GM12878 (cell line): ENCODE measurements at regions not wholly inside any gene's neighbourhood (a gene's known extent, or its start where the extent isn't known, plus 50 kb on each side); places are given as distances from the start of the nearest gene placed in this dataset.

Experiments
- ATAC-seq: fragments of 200-7000 bp; cut with Tn5 transposase; 3 replicates; pipeline ENCODE4 v1.9.1; 2020; ENCODE audit warnings: mild to moderate bottlenecking, moderate library complexity
- BruUV-seq: library from RNA; stranded (reverse); fragments of 400-500 nt; replicated peaks from 2 replicates; lab custom pipeline; 2021; lab: Mats Ljungman, UMichigan
- CTCF ChIA-PET: fragments of 300-600 bp; sonication (Branson Sonifier 250); formaldehyde crosslinking; extraction: SDS; loops from one replicate; lab custom pipeline; 2021; ENCODE audit warnings: inconsistent platforms; lab: Yijun Ruan, JAX
- POLR2A ChIA-PET: fragments of 350-600 bp; formaldehyde crosslinking; extraction: SDS; loops from one replicate; lab custom pipeline; 2021; ENCODE audit warnings: inconsistent platforms; lab: Charles Lee
- RAD21 ChIA-PET: fragments of 300-600 bp; sonication (Branson Sonifier 250); formaldehyde crosslinking; loops from one replicate; lab custom pipeline; 2023; ENCODE audit warnings: antibody characterized with exemption; ENCODE audit not compliant: unreplicated experiment; lab: Charles Lee
- SMC1A ChIA-PET: fragments of 300-600 bp; sonication (Branson Sonifier 250); formaldehyde crosslinking; loops from one replicate; lab custom pipeline; 2023; ENCODE audit not compliant: unreplicated experiment, uncharacterized antibody; lab: Charles Lee
- DNase-seq: peaks from one replicate; pipeline ENCODE4 v3.0.0-alpha.2; 2011; ENCODE audit warnings: low read depth, low spot score
- FAIRE-seq: peaks from 3 replicates; lab custom pipeline; 2011; peaks lifted over from hg19 to GRCh38; lab: Jason Lieb, UNC
- H2AFZ ChIP-seq: 2 replicates; pipeline ENCODE4 v1.6.0; 2011; ENCODE audit warnings: low read depth, low read length, control low read depth; ENCODE audit not compliant: control insufficient read depth
- H3K27ac ChIP-seq: 2 replicates; pipeline ENCODE4 v1.5.1; 2011; ENCODE audit warnings: control low read depth; ENCODE audit not compliant: control insufficient read depth, insufficient read depth
- H3K27me3 ChIP-seq, 2 experiments: replicated peaks in 1 of 2; 2 replicates each; pipeline versions ENCODE4 v1.6.0 to v1.6.1; 2011; ENCODE audit warnings: low read length in 1 of 2; ENCODE audit not compliant: control insufficient read depth in 2 of 2, insufficient read depth in 2 of 2
- H3K36me3 ChIP-seq, 2 experiments: 2 replicates each; pipeline ENCODE4 v1.5.1; 2011; ENCODE audit warnings: low read length in 1 of 2; ENCODE audit not compliant: control insufficient read depth in 2 of 2, insufficient read depth in 2 of 2
- H3K4me1 ChIP-seq: 2 replicates; pipeline ENCODE4 v1.6.1; 2011; ENCODE audit warnings: mild to moderate bottlenecking, low read length, moderate library complexity, mixed read lengths; ENCODE audit not compliant: control insufficient read depth, insufficient read depth
- H3K4me2 ChIP-seq: 2 replicates; pipeline ENCODE4 v1.6.0; 2011; ENCODE audit warnings: control low read depth; ENCODE audit not compliant: control insufficient read depth, insufficient read depth
- H3K4me3 ChIP-seq: fragments of 200-600 bp; sonication (generic); 2 replicates; pipeline ENCODE4 v1.5.1; 2016
- H3K79me2 ChIP-seq: 2 replicates; pipeline ENCODE4 v1.6.0; 2011; ENCODE audit warnings: low read length; ENCODE audit not compliant: control insufficient read depth, insufficient read depth
- H3K9ac ChIP-seq: 2 replicates; pipeline ENCODE4 v1.8.0; 2011; ENCODE audit warnings: low read length, control low read depth, mixed read lengths; ENCODE audit not compliant: control insufficient read depth, insufficient read depth
- H3K9me3 ChIP-seq: replicated peaks from 3 replicates; pipeline ENCODE4 v1.5.1; 2011; ENCODE audit warnings: mild to moderate bottlenecking, low read length; ENCODE audit not compliant: control insufficient read depth, insufficient read depth
- H4K20me1 ChIP-seq: 2 replicates; pipeline ENCODE4 v1.6.0; 2011; ENCODE audit not compliant: control insufficient read depth, insufficient read depth
- CBFB ChIP-seq: IDR thresholded peaks from 2 replicates; pipeline ENCODE4 v1.6.1; 2016; ENCODE audit warnings: antibody characterized with exemption, low read depth
- EGR1 ChIP-seq, 2 experiments: IDR thresholded peaks; 1 replicate in 1 of 2; 2 replicates in 1 of 2; pipeline ENCODE4 v1.6.1; 2011 to 2012; ENCODE audit warnings: low read depth in 2 of 2, low read length in 2 of 2, borderline replicate concordance in 1 of 2, mild to moderate bottlenecking in 1 of 2, moderate library complexity in 1 of 2
- ETV6 ChIP-seq, 2 experiments: fragments of 450-650 bp in 1 of 2; IDR thresholded peaks in 1 of 2; conservative IDR thresholded peaks in 1 of 2; 2 replicates each; pipeline ENCODE4 v1.6.1; 2014; ENCODE audit warnings: antibody characterized with exemption in 1 of 2, borderline replicate concordance in 1 of 2, low read depth in 1 of 2, mild to moderate bottlenecking in 1 of 2, moderate library complexity in 1 of 2
- HDGF ChIP-seq: fragments of 450-650 bp; IDR thresholded peaks from 2 replicates; pipeline ENCODE4 v1.6.1; 2016; ENCODE audit warnings: antibody characterized with exemption
- KDM1A ChIP-seq: fragments of 200-600 bp; sonication (generic); IDR thresholded peaks from 2 replicates; pipeline ENCODE4 v1.6.1; 2016; ENCODE audit warnings: borderline replicate concordance
- NFYA ChIP-seq: IDR thresholded peaks from 2 replicates; pipeline ENCODE4 v1.6.1; 2011; ENCODE audit warnings: low read depth, mild to moderate bottlenecking, low read length, improper control_type of control experiment, borderline replicate concordance
- NR2F1 ChIP-seq: fragments of 450-650 bp; conservative IDR thresholded peaks from 2 replicates; pipeline ENCODE4 v1.6.1; 2017; ENCODE audit warnings: mild to moderate bottlenecking
- RAD21 ChIP-seq: IDR thresholded peaks from 2 replicates; pipeline ENCODE4 v1.6.1; 2011; ENCODE audit warnings: mild to moderate bottlenecking, low read depth, low read length, moderate library complexity; ENCODE audit not compliant: insufficient read depth
- RB1 ChIP-seq: fragments of 450-650 bp; formaldehyde crosslinking; IDR thresholded peaks from 2 replicates; pipeline ENCODE4 v1.6.1; 2017; ENCODE audit warnings: mild to moderate bottlenecking, borderline replicate concordance
- STAT1 ChIP-seq: fragments of 450-650 bp; conservative IDR thresholded peaks from 2 replicates; pipeline ENCODE4 v1.6.1; 2014; ENCODE audit warnings: antibody characterized with exemption, mild to moderate bottlenecking
- SUZ12 ChIP-seq: fragments of 200-600 bp; sonication (generic); IDR thresholded peaks from one replicate; pipeline ENCODE4 v1.6.1; 2018; ENCODE audit warnings: antibody characterized with exemption, mild to moderate bottlenecking; ENCODE audit not compliant: unreplicated experiment
- ZNF217 ChIP-seq: fragments of 450-650 bp; IDR thresholded peaks from 2 replicates; pipeline ENCODE4 v1.6.1; 2017; ENCODE audit warnings: antibody characterized with exemption, mild to moderate bottlenecking
- ZNF384 ChIP-seq: IDR thresholded peaks from 2 replicates; pipeline ENCODE4 v1.6.1; 2012; ENCODE audit warnings: low read depth, mild to moderate bottlenecking, low read length, improper control_type of control experiment, borderline replicate concordance
- WGBS: methylation state at CpG from one replicate; pipeline ENCODE4 v1.1.6; 2016; ENCODE audit warnings: low lambda C conversion rate; ENCODE audit not compliant: insufficient replicate concordance, insufficient coverage; ENCODE audit errors: missing lambda C conversion rate; 5-methylcytosine and 5-hydroxymethylcytosine counted together
- in situ Hi-C: fragments of 300-500 bp; cut with MboI; formaldehyde crosslinking; loops from 9 replicates; pipeline ENCODE4 v1.14.3; 2018; ENCODE audit warnings: mixed read lengths
- intact Hi-C: fragments of 100-400 bp; cut with micrococcal nuclease; formaldehyde crosslinking; loops from one replicate; pipeline ENCODE4 v1.14.2; 2022; ENCODE audit not compliant: unreplicated experiment
- TF ChIP-seq, protein P1 (sequence below): fragments of 450-650 bp; IDR thresholded peaks from 2 replicates; pipeline ENCODE4 v1.6.1; 2017; ENCODE audit warnings: mild to moderate bottlenecking, moderate library complexity

DNA sequence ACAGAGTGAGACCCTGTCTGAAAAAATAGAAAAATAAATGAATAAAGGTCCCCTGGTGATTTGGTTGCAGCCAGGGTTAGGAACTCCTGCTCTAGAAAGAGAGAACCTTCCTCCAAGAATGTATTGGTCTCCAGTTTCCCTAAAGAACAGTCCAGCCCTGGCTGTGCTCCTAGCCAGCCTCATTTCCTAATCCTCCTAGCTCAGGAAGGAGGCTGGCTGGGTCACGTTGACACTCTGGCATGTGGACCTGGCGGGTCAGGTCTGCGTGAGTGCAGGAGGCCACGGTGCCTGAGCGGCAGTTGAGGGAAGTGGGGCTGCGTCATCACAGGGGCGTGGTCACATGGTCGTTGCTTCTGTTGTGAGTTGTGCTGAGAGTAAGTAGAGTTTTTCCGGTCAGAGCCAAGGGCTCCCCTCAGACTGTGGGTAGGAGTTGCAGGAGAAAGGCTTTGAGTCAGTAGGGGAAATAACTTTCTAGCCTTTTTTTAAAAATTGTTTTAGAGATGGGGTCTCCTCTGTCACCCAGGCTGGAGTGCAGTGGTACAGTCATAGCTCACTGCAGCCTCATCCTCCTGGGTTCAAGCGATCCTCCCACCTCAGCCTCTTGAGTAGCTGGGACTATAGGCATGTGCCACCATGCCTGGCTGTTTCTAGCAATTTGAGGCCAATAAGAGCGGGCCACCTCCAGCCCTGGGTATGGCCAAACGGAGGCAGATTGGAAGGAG, 194.0 kb upstream of the CIBAR2 start (continued):
- TF ChIP-seq ZNF217 (no peak), CBFB (no peak), ZNF384 (no peak), SUZ12 (no peak)

DNA sequence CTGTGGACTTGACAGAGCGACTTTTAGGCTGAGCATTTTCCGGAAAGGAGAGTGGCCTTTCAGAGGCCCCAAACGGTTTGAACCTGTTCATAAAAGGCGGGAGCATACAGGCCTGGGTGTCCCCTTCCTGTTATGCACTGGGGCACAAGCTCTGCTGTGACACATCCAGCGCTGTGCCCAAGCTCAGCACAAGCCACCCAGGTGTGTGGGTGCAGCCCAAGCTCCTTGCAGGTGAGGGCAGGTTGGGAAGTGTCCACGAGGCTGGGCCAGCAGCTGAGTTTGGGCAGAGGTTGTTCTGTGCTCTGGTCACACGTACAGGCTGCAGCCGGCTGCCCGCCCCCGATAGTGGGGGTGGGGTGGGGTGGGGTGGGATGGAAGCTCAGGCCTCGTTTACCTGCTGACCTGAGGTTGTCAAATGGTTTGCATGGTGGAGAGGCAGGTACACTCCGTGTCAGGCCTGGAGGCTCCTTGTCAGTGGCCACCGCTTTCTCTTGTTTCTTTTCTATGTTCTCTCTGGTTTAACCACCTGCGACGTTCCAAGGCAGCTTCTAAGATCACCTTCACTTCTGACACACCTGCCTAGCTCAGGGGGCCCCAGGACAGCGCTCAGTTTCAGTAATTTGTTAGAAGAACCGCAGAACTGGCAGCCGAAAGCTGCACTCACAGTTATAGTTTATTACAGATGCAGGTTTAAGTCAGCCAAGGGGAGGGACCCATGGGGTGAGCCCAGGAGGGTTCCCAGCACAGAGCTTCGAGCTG, 194.7 kb upstream of the CIBAR2 start:
- intact Hi-C loops: loop anchor here (2.0 to 10.0 kb wide), 2 partner anchors 20 to 118 kb away; no protein-coding TSS in a partner anchor
- FAIRE-seq (no peak), DNase-seq (no peak), ATAC-seq (no peak)
- no peak overlapping the region for H3K4me3 ChIP-seq
- H2AFZ ChIP-seq: no peak overlapping the region
- 43% methylated on average over 16 of the region's 19 CpGs for WGBS
- no peak overlapping the region for H3K9ac ChIP-seq
- POLR2A ChIA-PET: no interaction called here
- no TSS peak for BruUV-seq
- in situ Hi-C loops: no loop called here
- no peaks in the 10 kb centered on the region for H4K20me1 ChIP-seq
- no peaks in the 10 kb centered on the region for H3K79me2 ChIP-seq
- peaks cover 22% of the 10 kb centered on the region for H3K4me1 ChIP-seq
- RAD21 ChIA-PET: no interaction called here
- H3K27me3 ChIP-seq: peaks cover 0 to 2% of the 10 kb centered on the region in 2 experiments; a peak in 1 of 4 replicates
- no peak overlapping the region for H3K4me2 ChIP-seq
- CTCF ChIA-PET: interaction anchor here (1.1 to 2.6 kb wide), 6 partner anchors 9 to 55 kb away, joined by 3 to 16 read pairs (median 5); no protein-coding TSS in a partner anchor
- H3K36me3 ChIP-seq: no peaks in the 10 kb centered on the region
- H3K27ac ChIP-seq: no peak overlapping the region
- SMC1A ChIA-PET: interaction anchor here (0.5 kb wide), 1 partner anchor 993 kb away, joined by 5 read pairs; no protein-coding TSS in a partner anchor
- no peaks in the 10 kb centered on the region for H3K9me3 ChIP-seq
- TF ChIP-seq NFYA (no peak), KDM1A (no peak), EGR1 (IDR thresholded peaks at IDR 0.05; ENCODE audit: borderline replicate concordance in 1 of 2, low read depth in 2 of 2, low read length in 2 of 2) (no peak), ETV6 (conservative IDR thresholded peaks at IDR 0.05 in 1 of 2, IDR thresholded peaks at IDR 0.05 in 1 of 2; ENCODE audit: borderline replicate concordance in 1 of 2, low read depth in 1 of 2) (no peak), RAD21 (no peak), NR2F1 (no peak), HDGF (no peak), STAT1 (no peak), RB1 (no peak)
- TF ChIP-seq, protein P1, sequence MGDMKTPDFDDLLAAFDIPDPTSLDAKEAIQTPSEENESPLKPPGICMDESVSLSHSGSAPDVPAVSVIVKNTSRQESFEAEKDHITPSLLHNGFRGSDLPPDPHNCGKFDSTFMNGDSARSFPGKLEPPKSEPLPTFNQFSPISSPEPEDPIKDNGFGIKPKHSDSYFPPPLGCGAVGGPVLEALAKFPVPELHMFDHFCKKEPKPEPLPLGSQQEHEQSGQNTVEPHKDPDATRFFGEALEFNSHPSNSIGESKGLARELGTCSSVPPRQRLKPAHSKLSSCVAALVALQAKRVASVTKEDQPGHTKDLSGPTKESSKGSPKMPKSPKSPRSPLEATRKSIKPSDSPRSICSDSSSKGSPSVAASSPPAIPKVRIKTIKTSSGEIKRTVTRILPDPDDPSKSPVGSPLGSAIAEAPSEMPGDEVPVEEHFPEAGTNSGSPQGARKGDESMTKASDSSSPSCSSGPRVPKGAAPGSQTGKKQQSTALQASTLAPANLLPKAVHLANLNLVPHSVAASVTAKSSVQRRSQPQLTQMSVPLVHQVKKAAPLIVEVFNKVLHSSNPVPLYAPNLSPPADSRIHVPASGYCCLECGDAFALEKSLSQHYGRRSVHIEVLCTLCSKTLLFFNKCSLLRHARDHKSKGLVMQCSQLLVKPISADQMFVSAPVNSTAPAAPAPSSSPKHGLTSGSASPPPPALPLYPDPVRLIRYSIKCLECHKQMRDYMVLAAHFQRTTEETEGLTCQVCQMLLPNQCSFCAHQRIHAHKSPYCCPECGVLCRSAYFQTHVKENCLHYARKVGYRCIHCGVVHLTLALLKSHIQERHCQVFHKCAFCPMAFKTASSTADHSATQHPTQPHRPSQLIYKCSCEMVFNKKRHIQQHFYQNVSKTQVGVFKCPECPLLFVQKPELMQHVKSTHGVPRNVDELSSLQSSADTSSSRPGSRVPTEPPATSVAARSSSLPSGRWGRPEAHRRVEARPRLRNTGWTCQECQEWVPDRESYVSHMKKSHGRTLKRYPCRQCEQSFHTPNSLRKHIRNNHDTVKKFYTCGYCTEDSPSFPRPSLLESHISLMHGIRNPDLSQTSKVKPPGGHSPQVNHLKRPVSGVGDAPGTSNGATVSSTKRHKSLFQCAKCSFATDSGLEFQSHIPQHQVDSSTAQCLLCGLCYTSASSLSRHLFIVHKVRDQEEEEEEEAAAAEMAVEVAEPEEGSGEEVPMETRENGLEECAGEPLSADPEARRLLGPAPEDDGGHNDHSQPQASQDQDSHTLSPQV: no peak
